ENCODE measurements at regions not wholly inside any gene's neighbourhood (a gene's known extent, or its start where the extent isn't known, plus 50 kb on each side); places are given as distances from the start of the nearest gene placed in this dataset.

DNA sequence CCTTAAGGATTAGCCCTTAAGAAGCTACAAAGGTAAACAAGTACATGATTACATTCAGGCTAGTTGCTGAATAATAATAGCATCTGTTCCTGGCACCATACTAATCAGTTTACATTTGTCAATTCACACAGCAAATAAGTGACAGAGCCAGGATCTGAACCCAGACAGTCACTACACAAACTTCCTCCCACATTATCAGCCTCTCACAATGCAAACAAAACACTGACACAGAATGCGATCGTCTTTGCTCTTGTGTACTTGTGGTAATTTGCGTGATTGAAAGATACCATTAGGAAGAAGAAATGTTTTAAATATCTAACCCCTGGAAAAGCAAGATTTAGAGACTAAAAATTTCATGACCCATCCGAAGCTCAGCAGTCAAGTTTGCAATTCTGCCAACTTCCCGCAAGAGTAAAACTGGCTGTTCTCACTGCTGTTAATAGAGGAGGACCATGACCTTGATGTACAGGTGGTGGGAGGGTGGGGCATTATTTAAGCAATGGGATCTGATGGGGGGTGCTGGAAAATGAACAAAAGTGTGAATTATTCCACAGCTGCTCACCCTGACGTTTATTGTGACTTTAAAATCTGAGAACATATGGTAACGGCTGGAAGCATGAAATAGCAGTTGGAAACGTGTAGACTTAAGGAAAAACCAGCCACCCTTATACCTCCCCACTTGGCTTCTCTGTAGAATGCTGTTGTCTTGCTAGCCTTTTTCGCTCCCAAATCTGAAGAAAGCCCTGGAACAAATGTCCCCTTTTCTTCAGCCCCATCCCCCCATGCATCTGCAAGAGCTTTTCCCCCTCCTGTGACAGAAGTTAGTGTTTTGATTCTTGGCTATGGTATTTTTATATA is 95.3 kb upstream of the ARMC2 start:
- no peaks in the 10 kb centered on the region for H3K27me3 ChIP-seq (ENCODE audit: control insufficient read depth, insufficient read depth, low read length)
- peaks cover 5% of the 10 kb centered on the region; the same call in 1 of the 2 replicates for H3K4me1 ChIP-seq (ENCODE audit: control insufficient read depth, insufficient read depth, low read length)
- H3K9me3 ChIP-seq (ENCODE audit: control insufficient read depth, insufficient read depth, low read length) = no peaks in the 10 kb centered on the region
- H3K36me3 ChIP-seq (ENCODE audit: control insufficient read depth, insufficient read depth, low read length) = no peaks in the 10 kb centered on the region
- H3K9ac ChIP-seq (ENCODE audit: low read depth, low read length) = no peak overlapping the region
- no peak overlapping the region for H3K27ac ChIP-seq (ENCODE audit: low read depth, low read length)
- no peak overlapping the region for H3K4me3 ChIP-seq (ENCODE audit: low read depth, low read length)

DNA sequence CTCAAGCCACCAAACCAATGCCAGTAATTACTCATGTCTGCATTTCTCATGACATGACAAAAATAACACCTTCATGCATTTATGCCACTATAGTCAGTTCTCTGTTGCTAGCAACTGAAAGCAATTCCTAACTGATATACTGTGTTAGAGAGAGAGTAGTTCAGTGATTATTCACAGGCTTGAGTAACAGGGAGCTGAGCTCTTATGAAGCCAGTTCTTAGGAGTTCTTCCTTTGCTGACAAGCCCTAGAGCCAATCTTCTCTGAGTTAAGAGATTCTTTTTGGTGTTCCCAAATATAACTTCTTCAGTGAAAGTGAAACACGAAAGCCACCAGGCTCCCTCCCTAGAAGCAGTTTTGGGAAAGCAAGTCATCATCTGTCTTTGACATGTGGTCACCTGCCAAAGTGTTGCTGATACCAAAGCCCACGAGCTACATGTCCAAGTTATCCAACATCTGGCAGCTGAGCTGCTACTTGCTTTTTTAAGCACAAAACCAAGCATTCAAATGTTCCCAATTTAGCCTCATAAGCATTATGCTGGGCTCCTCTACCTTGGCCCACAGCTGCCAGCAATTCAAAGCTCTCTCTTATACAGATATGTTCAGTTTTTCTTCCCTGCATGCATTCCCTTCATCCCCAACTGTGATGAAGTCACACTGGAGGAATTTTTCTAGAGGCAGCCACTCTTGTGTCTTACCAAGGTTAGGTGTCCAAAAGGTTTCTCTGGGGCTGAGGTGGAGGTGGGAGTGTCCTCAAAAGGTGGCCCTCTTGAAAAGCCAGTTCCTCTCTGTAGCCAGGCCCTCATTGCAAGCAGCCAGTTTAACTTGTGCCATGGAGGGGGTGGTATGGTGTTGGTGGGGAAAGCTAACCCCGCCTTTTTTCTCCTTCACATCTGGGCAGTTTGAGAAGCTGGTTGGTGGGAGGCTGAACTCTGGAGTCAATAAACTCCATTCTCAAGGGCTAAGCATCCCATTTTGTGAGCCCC is 92.7 kb upstream of the ARMC2 start:
- Histone ChIP-seq H3K4me1 (ENCODE audit: control insufficient read depth, insufficient read depth, low read length) (peaks cover 6% of the 10 kb centered on the region), H3K9ac (ENCODE audit: low read depth, low read length) (no peak overlapping the region), H3K36me3 (ENCODE audit: control insufficient read depth, insufficient read depth, low read length) (no peaks in the 10 kb centered on the region), H3K4me3 (ENCODE audit: low read depth, low read length) (no peak overlapping the region), H3K27ac (ENCODE audit: low read depth, low read length) (no peak overlapping the region), H3K27me3 (ENCODE audit: control insufficient read depth, insufficient read depth, low read length) (no peaks in the 10 kb centered on the region), H3K9me3 (ENCODE audit: control insufficient read depth, insufficient read depth, low read length) (no peaks in the 10 kb centered on the region)

DNA sequence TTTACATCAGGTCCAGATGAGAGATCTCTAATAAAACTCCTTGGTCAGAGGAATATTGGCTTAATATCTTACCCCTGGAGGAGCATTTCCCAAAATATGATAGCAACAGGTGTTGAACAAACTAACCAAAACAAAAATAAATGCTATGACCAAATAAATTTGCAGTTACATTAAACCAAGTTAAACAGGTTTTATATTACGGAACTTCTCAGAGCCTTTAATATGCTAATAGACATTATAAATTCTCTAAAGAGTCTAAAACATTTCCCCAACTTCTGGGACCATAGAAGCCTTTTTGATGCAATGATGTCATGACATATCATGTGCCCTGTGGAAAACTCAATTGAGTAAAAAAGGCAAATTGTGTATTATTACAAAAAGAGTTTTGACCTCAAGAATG is 90.9 kb upstream of the ARMC2 start:
- H3K4me3 ChIP-seq (ENCODE audit: low read depth, low read length) = no peak overlapping the region
- no peak overlapping the region for H3K9ac ChIP-seq (ENCODE audit: low read depth, low read length)
- H3K9me3 ChIP-seq (ENCODE audit: control insufficient read depth, insufficient read depth, low read length) = no peaks in the 10 kb centered on the region
- H3K36me3 ChIP-seq (ENCODE audit: control insufficient read depth, insufficient read depth, low read length) = no peaks in the 10 kb centered on the region
- no peaks in the 10 kb centered on the region for H3K27me3 ChIP-seq (ENCODE audit: control insufficient read depth, insufficient read depth, low read length)
- peaks cover 11% of the 10 kb centered on the region for H3K4me1 ChIP-seq (ENCODE audit: control insufficient read depth, insufficient read depth, low read length)
- H3K27ac ChIP-seq (ENCODE audit: low read depth, low read length) = no peak overlapping the region

DNA sequence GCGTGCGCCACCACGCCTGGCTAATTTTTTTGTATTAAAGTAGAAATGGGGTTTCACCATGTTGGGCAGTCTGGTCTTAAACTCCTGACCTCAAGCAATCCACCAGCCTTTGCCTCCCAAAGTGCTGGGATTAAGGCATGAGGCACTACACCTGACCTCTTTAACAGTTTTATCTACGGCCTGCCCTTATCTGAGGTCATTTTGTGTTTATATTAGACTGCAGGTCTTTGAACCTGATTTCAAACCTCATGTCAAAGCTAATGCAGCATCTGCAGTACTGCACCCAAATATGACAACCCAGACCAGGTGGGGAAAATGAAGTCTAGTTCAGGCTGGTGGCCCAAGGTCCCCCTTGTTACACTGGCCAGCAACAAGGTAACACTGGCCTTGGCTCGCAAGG is 89.3 kb upstream of the ARMC2 start:
- Histone ChIP-seq H3K9ac (ENCODE audit: low read depth, low read length) (no peak overlapping the region), H3K9me3 (ENCODE audit: control insufficient read depth, insufficient read depth, low read length) (no peaks in the 10 kb centered on the region), H3K36me3 (ENCODE audit: control insufficient read depth, insufficient read depth, low read length) (no peaks in the 10 kb centered on the region), H3K27ac (ENCODE audit: low read depth, low read length) (no peak overlapping the region), H3K4me1 (ENCODE audit: control insufficient read depth, insufficient read depth, low read length) (peaks cover 6% of the 10 kb centered on the region; the same call in 1 of the 2 replicates), H3K4me3 (ENCODE audit: low read depth, low read length) (no peak overlapping the region), H3K27me3 (ENCODE audit: control insufficient read depth, insufficient read depth, low read length) (no peaks in the 10 kb centered on the region; the same call in 1 of the 2 replicates)

DNA sequence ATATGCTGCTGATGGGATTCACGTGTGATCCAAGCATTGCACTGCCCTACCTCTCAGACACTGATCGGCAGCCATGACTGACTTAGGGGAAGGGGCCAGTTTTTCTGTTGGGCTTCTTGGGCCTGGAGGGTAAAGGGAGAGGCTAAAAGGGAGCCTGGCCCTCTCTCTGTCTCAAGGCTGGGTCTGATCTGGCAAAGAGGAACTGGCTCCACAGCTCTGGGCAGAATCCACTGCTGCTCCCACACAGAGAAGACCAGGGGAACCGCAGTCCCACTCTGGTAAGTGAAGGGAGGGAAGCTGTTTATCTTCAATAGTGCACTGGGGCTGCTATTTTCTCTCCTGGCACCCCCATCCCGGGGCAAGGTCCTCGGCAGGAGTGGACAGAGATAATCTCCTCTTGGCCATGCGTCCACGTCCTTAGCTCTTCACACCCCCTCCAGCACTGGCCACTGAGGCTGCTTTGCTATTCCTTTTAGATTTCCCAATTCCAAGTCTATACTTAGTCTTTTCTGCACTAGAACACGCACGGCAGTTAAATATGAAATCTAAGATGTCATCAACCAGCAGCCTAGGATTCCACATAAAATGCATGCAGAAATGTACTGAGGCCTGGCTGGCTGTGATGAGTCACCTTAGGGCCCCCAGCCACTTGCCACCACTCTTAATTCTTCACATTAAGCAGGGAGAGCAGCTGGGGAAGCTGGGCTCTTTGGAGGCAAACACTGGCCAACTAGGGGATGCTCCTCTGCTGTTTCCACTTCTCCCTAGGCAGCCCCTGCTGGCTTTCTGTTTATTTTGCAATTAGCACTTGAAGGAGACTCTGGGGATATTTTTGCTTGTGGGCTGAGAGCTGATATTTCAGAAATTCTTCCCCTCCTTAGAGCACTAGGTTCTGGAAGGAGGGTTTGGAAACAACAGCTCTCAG is 87.8 kb upstream of the ARMC2 start:
- H3K36me3 ChIP-seq (ENCODE audit: control insufficient read depth, insufficient read depth, low read length) = no peaks in the 10 kb centered on the region
- H3K27ac ChIP-seq (ENCODE audit: low read depth, low read length) = no peak overlapping the region
- H3K9ac ChIP-seq (ENCODE audit: low read depth, low read length) = no peak overlapping the region
- H3K4me1 ChIP-seq (ENCODE audit: control insufficient read depth, insufficient read depth, low read length) = peaks cover 6% of the 10 kb centered on the region; the same call in 1 of the 2 replicates
- H3K27me3 ChIP-seq (ENCODE audit: control insufficient read depth, insufficient read depth, low read length) = no peaks in the 10 kb centered on the region; the same call in 1 of the 2 replicates
- no peak overlapping the region for H3K4me3 ChIP-seq (ENCODE audit: low read depth, low read length)
- no peaks in the 10 kb centered on the region for H3K9me3 ChIP-seq (ENCODE audit: control insufficient read depth, insufficient read depth, low read length)

DNA sequence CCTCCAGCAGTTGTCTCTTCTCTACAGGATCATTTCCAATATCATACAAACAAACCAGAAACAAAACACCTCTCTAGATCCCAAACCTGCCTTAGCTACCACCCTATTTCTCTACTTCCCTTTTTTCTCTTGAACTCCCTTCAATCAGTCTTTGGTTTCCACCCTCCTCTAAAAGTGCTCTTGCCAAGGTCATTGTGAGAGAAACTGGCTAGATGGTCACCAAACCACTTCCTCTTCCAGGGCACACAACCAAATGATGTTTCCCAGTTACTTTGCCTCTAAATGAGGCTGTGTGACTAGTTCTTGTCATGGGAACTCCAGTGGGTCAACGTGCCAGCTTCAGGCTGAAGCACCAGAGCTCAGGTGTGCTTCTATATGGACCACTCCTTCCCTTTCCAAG is 85.8 kb upstream of the ARMC2 start:
- no peak overlapping the region for H3K4me3 ChIP-seq (ENCODE audit: low read depth, low read length)
- H3K9ac ChIP-seq (ENCODE audit: low read depth, low read length) = no peak overlapping the region
- H3K4me1 ChIP-seq (ENCODE audit: control insufficient read depth, insufficient read depth, low read length) = peaks cover 12% of the 10 kb centered on the region
- no peak overlapping the region for H3K27ac ChIP-seq (ENCODE audit: low read depth, low read length)
- no peaks in the 10 kb centered on the region for H3K9me3 ChIP-seq (ENCODE audit: control insufficient read depth, insufficient read depth, low read length)
- H3K27me3 ChIP-seq (ENCODE audit: control insufficient read depth, insufficient read depth, low read length) = no peaks in the 10 kb centered on the region; the same call in 1 of the 2 replicates
- no peaks in the 10 kb centered on the region for H3K36me3 ChIP-seq (ENCODE audit: control insufficient read depth, insufficient read depth, low read length)

DNA sequence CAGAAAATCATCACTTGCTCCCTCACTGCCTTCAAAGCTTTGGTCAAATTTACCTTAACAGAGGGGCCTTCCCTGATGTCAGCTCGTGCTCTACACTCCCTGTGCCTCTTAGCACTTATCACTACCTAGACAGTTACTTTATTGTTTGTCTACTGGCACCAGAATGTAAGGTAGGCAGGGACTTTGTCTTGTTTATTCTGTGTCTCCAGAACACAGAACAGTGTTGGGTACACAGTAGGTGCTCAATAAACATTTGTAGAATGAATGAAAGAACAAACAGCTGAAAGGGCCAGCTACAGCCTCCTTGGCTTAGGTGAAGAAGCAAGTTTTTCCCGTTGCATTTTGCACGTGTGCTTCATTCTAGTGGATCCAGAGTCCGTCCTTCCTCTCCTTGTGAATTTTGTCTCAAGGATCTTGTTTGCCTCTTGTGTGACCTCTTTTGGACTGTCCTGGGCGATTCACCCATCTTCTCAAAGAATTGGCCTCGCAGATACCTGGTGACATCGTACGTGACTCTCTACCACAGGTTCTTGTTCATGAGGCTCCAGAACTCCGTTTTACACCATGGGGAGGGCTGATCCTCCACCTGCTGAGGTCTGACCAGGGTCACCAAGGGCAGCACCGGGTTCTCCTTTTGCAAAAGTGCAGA is 84.2 kb upstream of the ARMC2 start:
- H3K4me3 ChIP-seq (ENCODE audit: low read depth, low read length) = no peak overlapping the region
- no peak overlapping the region for H3K27ac ChIP-seq (ENCODE audit: low read depth, low read length)
- H3K4me1 ChIP-seq (ENCODE audit: control insufficient read depth, insufficient read depth, low read length) = peaks cover 12% of the 10 kb centered on the region
- H3K9me3 ChIP-seq (ENCODE audit: control insufficient read depth, insufficient read depth, low read length) = no peaks in the 10 kb centered on the region
- H3K36me3 ChIP-seq (ENCODE audit: control insufficient read depth, insufficient read depth, low read length) = no peaks in the 10 kb centered on the region
- H3K27me3 ChIP-seq (ENCODE audit: control insufficient read depth, insufficient read depth, low read length) = no peaks in the 10 kb centered on the region; the same call in 1 of the 2 replicates
- H3K9ac ChIP-seq (ENCODE audit: low read depth, low read length) = no peak overlapping the region

DNA sequence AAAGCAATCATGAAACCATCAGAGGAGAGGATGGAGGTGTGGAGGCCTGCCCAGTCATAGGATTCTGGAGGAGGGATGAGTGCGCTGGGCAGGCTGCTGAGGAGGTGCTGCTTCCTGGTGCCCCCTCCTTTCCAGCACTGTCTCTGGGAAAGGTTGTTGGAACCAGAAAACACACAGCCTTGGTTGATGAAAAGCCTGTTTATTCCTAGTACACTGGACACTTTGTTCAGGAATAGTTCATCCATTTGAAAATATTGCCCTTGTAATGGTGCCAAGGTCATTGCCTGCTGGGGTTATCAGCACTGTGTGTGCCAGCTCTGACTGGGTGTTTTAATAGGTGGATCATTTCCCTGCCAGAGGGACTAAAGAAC is 83.7 kb upstream of the ARMC2 start:
- Histone ChIP-seq H3K4me3 (ENCODE audit: low read depth, low read length) (no peak overlapping the region), H3K4me1 (ENCODE audit: control insufficient read depth, insufficient read depth, low read length) (peaks cover 12% of the 10 kb centered on the region), H3K9me3 (ENCODE audit: control insufficient read depth, insufficient read depth, low read length) (no peaks in the 10 kb centered on the region), H3K27ac (ENCODE audit: low read depth, low read length) (no peak overlapping the region), H3K9ac (ENCODE audit: low read depth, low read length) (no peak overlapping the region), H3K27me3 (ENCODE audit: control insufficient read depth, insufficient read depth, low read length) (no peaks in the 10 kb centered on the region; the same call in 1 of the 2 replicates), H3K36me3 (ENCODE audit: control insufficient read depth, insufficient read depth, low read length) (no peaks in the 10 kb centered on the region)

DNA sequence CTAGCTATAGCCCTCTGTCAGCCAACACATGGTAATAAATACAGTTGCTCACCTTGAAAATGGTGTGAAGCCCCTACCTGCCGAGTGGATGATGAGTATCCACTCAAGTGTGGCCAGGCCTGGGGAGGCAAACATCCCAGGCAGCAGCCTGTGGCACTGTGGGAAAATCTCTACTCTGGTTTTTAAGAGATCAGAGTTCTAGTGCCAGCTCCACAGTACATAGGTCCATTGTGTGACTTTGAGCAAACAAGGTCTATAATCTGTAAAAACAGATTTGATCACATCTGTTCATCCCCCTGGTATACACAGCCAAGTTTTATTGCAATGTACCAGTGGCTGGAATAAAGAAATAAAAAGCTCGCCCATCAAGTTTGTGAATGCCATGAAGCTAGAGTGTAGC is 82.7 kb upstream of the ARMC2 start:
- no peaks in the 10 kb centered on the region for H3K36me3 ChIP-seq (ENCODE audit: control insufficient read depth, insufficient read depth, low read length)
- no peaks in the 10 kb centered on the region for H3K9me3 ChIP-seq (ENCODE audit: control insufficient read depth, insufficient read depth, low read length)
- no peak overlapping the region for H3K4me3 ChIP-seq (ENCODE audit: low read depth, low read length)
- H3K4me1 ChIP-seq (ENCODE audit: control insufficient read depth, insufficient read depth, low read length) = peaks cover 12% of the 10 kb centered on the region
- H3K27me3 ChIP-seq (ENCODE audit: control insufficient read depth, insufficient read depth, low read length) = no peaks in the 10 kb centered on the region; the same call in 1 of the 2 replicates
- no peak overlapping the region for H3K27ac ChIP-seq (ENCODE audit: low read depth, low read length)
- H3K9ac ChIP-seq (ENCODE audit: low read depth, low read length) = no peak overlapping the region

DNA sequence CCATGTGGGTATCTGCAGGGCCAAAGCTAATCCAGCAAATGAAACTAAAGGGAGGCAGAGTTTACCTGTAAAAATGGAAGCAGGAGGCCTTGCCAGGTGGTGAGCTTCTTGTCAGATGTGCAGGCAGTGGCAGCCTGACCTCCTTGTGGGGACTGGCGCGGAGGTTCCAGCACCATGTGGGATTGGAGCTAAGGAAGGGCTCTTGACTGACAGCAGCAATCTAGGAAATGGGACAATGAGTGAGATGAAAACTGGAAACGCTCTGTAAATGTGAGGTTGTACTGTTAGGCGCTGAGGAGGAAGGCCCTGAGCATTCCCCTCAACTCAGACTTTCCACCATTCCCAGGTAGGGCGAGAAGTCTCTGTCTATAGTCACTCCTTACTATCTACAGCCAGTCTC is 81.8 kb upstream of the ARMC2 start:
- no peaks in the 10 kb centered on the region for H3K36me3 ChIP-seq (ENCODE audit: control insufficient read depth, insufficient read depth, low read length)
- H3K9me3 ChIP-seq (ENCODE audit: control insufficient read depth, insufficient read depth, low read length) = no peaks in the 10 kb centered on the region
- H3K27me3 ChIP-seq (ENCODE audit: control insufficient read depth, insufficient read depth, low read length) = no peaks in the 10 kb centered on the region; the same call in 1 of the 2 replicates
- no peak overlapping the region for H3K9ac ChIP-seq (ENCODE audit: low read depth, low read length)
- peaks cover 6% of the 10 kb centered on the region; the same call in 1 of the 2 replicates for H3K4me1 ChIP-seq (ENCODE audit: control insufficient read depth, insufficient read depth, low read length)
- no peak overlapping the region for H3K27ac ChIP-seq (ENCODE audit: low read depth, low read length)
- no peak overlapping the region for H3K4me3 ChIP-seq (ENCODE audit: low read depth, low read length)
